Adrenal gland (tissue), 5 donors: ENCODE measurements at regions not wholly inside any gene's neighbourhood (a gene's known extent, or its start where the extent isn't known, plus 50 kb on each side); places are given as distances from the start of the nearest gene placed in this dataset.

Source experiments
- CTCF ChIP-seq, 6 experiments: fragments of 450-650 bp in 4 of 6; fragments of 200-600 bp in 2 of 6; sonication (generic) in 1 of 6; IDR thresholded peaks; 1 replicate in 5 of 6; 2 replicates in 1 of 6; pipeline versions ENCODE4 v1.5.1 to v1.8.0; 2016 to 2021; ENCODE audit warnings: antibody characterized with exemption in 6 of 6, mild to moderate bottlenecking in 2 of 6, moderate library complexity in 1 of 6
- POLR2A ChIP-seq, 2 donors: fragments of 450-650 bp; IDR thresholded peaks; one replicate each; pipeline ENCODE4 v1.6.1; 2017; ENCODE audit warnings: antibody characterized with exemption in 2 of 2, mild to moderate bottlenecking in 2 of 2, moderate library complexity in 1 of 2
- donor health status: DM: no; HTN: no; CAD: no.

GRCh38 chr18:30514059-30514458 is 528.5 kb downstream of the DSC3 start:
- no peak for TF ChIP-seq CTCF (IDR thresholded peaks at IDR 0.05)
- no peak for TF ChIP-seq POLR2A (IDR thresholded peaks at IDR 0.05)
